Right ventricle myocardium inferior (tissue), 1 donor: ENCODE measurements at regions not wholly inside any gene's neighbourhood (a gene's known extent, or its start where the extent isn't known, plus 50 kb on each side); places are given as distances from the start of the nearest gene placed in this dataset.
"Not testable (repeated sequence)": the region's sequence is repeated elsewhere in the genome, so short reads cannot be mapped to it uniquely, and the experiment has no call there.

ENCODE experiments used
- ATAC-seq: fragments of 200-7000 bp; cut with Tn5 transposase; one replicate; pipeline ENCODE4 v1.9.1; 2020; ENCODE audit warnings: mild to moderate bottlenecking, moderate library complexity
- DNase-seq: peaks from one replicate; pipeline ENCODE4 v3.0.0; 2021; ENCODE audit errors: missing footprints
- intact Hi-C: fragments of 100-400 bp; cut with DNase I; formaldehyde crosslinking; loops from one replicate; pipeline ENCODE4 v1.11.0; 2022
- donor health status: DM: no; HTN: yes; CAD: no; lungs with severe emphysema.

- intact Hi-C loops = no loop called here
- ATAC-seq (no peak), DNase-seq (no peak)
These were observed 614.9 kb downstream of the DOK5 start for GRCh38 chr20:55090286-55090685.

GRCh38 chr20:55086421-55086820, 611.0 kb downstream of the DOK5 start:
- ATAC-seq (no peak), DNase-seq (no peak)
- intact Hi-C loops = no loop called here

- no peak for DNase-seq
- intact Hi-C loops = no loop called here
- no peak for ATAC-seq
These were observed 604.5 kb downstream of the DOK5 start for GRCh38 chr20:55079917-55080316.

- intact Hi-C loops, DNase-seq, ATAC-seq: not testable (repeated sequence)
These were observed 599.0 kb downstream of the DOK5 start for GRCh38 chr20:55074266-55074840.

- ATAC-seq (no peak), DNase-seq (no peak)
- intact Hi-C loops = no loop called here
These were observed 594.6 kb downstream of the DOK5 start for GRCh38 chr20:55070001-55070400.

- intact Hi-C loops = no loop called here
These were observed 591.9 kb downstream of the DOK5 start for GRCh38 chr20:55067158-55067825.

GRCh38 chr20:55058938-55059337, 583.5 kb downstream of the DOK5 start:
- ATAC-seq = no peak

More at GRCh38 chr20:55067158-55067825, 591.9 kb downstream of the DOK5 start:
- ATAC-seq (no peak), DNase-seq (no peak)

GRCh38 chr20:55057779-55058415, 582.5 kb downstream of the DOK5 start:
- intact Hi-C loops = loop anchor here (10.0 kb wide), 1 partner anchor 337 kb away; no protein-coding TSS in a partner anchor
- ATAC-seq (no peak), DNase-seq (no peak)

More at GRCh38 chr20:55058938-55059337, 583.5 kb downstream of the DOK5 start:
- no peak for DNase-seq
- intact Hi-C loops = loop anchor here (10.0 kb wide), 1 partner anchor 336 kb away; no protein-coding TSS in a partner anchor

GRCh38 chr20:55054453-55054852, 579.1 kb downstream of the DOK5 start:
- intact Hi-C loops = loop anchor here (10.0 kb wide), 1 partner anchor 340 kb away; no protein-coding TSS in a partner anchor
- DNase-seq = no peak
- no peak for ATAC-seq

- ATAC-seq = no peak
- intact Hi-C loops = loop anchor here (10.0 kb wide), 1 partner anchor 341 kb away; no protein-coding TSS in a partner anchor
- DNase-seq = no peak
These were observed 578.0 kb downstream of the DOK5 start for GRCh38 chr20:55053389-55053788.

GRCh38 chr20:55052459-55052858, 577.1 kb downstream of the DOK5 start:
- intact Hi-C loops = loop anchor here (10.0 kb wide), 1 partner anchor 342 kb away; no protein-coding TSS in a partner anchor
- DNase-seq (no peak), ATAC-seq (no peak)

GRCh38 chr20:55038684-55039083, 563.3 kb downstream of the DOK5 start:
- no peak for DNase-seq
- no peak for ATAC-seq
- intact Hi-C loops = no loop called here

GRCh38 chr20:55031971-55032370, 556.6 kb downstream of the DOK5 start:
- intact Hi-C loops = no loop called here
- no peak for DNase-seq
- no peak for ATAC-seq

- ATAC-seq (no peak), DNase-seq (no peak)
- intact Hi-C loops = no loop called here
These were observed 539.4 kb downstream of the DOK5 start for GRCh38 chr20:55014766-55015165.

- no peak for ATAC-seq
- no peak for DNase-seq
These were observed 535.4 kb downstream of the DOK5 start for GRCh38 chr20:55010761-55011160.

GRCh38 chr20:55009066-55009465, 533.7 kb downstream of the DOK5 start:
- ATAC-seq = no peak
- intact Hi-C loops = no loop called here
- no peak for DNase-seq

More at GRCh38 chr20:55010761-55011160, 535.4 kb downstream of the DOK5 start:
- intact Hi-C loops = no loop called here

GRCh38 chr20:55004044-55004443, 528.7 kb downstream of the DOK5 start:
- no peak for ATAC-seq
- intact Hi-C loops = no loop called here
- no peak for DNase-seq

- DNase-seq (no peak), ATAC-seq (no peak)
- intact Hi-C loops = no loop called here
These were observed 520.2 kb downstream of the DOK5 start for GRCh38 chr20:54995553-54995952.

- DNase-seq (no peak), ATAC-seq (no peak)
- intact Hi-C loops = no loop called here
These were observed 519.6 kb downstream of the DOK5 start for GRCh38 chr20:54995011-54995410.

- intact Hi-C loops = no loop called here
- ATAC-seq (no peak), DNase-seq (no peak)
These were observed 509.7 kb downstream of the DOK5 start for GRCh38 chr20:54985091-54985490.
